Fibroblast of villous mesenchyme (primary cell): ENCODE measurements at regions not wholly inside any gene's neighbourhood (a gene's known extent, or its start where the extent isn't known, plus 50 kb on each side); places are given as distances from the start of the nearest gene placed in this dataset.

Experiments
- DNase-seq: peaks from one replicate; pipeline ENCODE4 v3.0.0-alpha.2; 2010; ENCODE audit warnings: low read depth
- H3K4me3 ChIP-seq: 2 replicates; pipeline ENCODE4 v1.5.1; 2011; ENCODE audit warnings: low read depth, mild to moderate bottlenecking, low read length
- TF ChIP-seq, protein P1 (sequence below): IDR thresholded peaks from 2 replicates; pipeline ENCODE4 v1.5.1; 2012; ENCODE audit warnings: low read depth, mild to moderate bottlenecking, low read length; ENCODE audit not compliant: insufficient read depth

DNA sequence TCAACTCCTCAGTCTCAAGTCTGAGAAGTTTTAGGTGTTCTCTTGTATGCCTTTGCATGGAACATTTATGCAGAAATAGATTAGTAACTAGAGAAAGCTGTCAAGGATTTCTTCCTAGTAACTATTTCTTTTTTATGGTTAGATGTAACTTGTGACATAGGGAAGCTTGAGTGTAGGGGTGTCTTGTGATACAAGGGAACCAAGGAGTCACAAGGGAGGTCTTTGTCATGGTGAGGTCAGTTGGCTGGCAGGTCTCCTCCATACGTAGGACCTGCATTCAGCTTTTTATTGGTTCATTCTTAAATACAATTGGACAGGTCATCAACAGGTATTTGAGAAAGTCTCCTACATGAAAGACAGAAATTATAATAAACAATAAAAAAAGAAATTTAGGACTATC lies 394.0 kb upstream of the CCDC196 start:
- no peak for DNase-seq
- TF ChIP-seq, protein P1, sequence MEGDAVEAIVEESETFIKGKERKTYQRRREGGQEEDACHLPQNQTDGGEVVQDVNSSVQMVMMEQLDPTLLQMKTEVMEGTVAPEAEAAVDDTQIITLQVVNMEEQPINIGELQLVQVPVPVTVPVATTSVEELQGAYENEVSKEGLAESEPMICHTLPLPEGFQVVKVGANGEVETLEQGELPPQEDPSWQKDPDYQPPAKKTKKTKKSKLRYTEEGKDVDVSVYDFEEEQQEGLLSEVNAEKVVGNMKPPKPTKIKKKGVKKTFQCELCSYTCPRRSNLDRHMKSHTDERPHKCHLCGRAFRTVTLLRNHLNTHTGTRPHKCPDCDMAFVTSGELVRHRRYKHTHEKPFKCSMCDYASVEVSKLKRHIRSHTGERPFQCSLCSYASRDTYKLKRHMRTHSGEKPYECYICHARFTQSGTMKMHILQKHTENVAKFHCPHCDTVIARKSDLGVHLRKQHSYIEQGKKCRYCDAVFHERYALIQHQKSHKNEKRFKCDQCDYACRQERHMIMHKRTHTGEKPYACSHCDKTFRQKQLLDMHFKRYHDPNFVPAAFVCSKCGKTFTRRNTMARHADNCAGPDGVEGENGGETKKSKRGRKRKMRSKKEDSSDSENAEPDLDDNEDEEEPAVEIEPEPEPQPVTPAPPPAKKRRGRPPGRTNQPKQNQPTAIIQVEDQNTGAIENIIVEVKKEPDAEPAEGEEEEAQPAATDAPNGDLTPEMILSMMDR, result no peak
- H3K4me3 ChIP-seq, result no peak overlapping the region

DNA sequence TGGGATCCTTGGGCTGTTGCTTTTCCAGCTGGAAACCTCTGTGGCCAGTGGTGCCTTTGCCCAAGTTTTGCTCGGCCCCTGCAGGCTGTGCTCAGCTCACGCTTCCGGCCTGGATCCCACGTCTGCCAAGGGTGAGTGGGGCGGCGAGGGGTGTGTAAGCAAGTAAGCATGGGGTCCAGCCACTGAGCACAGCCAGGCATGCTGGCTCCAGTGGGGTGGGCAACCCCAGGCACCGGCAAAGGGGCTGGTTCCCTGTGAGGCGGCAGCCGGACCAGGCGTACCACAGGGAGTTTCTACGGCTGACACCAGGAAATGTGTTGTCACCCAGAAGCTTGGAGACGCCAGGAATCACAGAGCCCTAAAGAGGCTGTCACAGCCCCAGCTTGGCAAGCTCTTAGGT lies 393.4 kb upstream of the CCDC196 start:
- TF ChIP-seq, protein P1, result no peak
- no peak for DNase-seq
- no peak overlapping the region for H3K4me3 ChIP-seq

DNA sequence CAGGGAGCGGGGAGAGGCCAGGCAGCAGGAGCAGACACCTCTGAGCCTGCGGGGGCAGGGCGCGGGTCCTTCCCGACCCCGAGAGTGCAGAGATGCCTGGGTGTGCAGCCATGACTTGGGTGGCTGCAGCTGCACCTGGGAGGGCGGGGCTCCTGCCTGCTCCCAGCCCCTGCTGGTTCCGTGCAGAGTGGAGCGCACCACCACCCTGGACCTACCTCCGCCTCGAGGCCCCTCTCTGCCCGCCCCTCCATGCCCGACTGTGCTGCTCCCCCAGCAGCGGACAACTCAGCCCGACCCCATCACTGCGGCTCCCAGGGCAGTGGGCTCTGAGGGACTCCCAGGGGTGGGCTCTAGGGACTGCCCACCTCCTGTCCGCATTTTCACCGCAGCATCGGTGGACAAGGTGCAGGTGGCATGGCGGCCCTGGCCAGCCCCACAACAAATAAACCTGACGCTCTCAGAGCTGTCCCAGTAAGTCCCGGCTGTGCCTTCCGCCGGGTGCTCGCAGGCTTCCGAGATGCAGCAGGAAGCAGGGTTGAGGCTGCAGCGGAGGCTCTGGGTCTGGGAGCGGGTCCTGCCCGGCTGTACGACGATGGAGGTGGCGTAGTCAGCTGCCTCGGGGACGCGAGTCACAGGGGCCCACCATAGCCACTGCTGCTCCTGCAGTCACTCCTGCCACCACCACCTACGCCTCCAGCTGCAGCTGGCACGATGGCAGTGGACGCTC lies 392.0 kb upstream of the CCDC196 start:
- H3K4me3 ChIP-seq, result no peak overlapping the region
- no peak for DNase-seq
- TF ChIP-seq, protein P1, result no peak

DNA sequence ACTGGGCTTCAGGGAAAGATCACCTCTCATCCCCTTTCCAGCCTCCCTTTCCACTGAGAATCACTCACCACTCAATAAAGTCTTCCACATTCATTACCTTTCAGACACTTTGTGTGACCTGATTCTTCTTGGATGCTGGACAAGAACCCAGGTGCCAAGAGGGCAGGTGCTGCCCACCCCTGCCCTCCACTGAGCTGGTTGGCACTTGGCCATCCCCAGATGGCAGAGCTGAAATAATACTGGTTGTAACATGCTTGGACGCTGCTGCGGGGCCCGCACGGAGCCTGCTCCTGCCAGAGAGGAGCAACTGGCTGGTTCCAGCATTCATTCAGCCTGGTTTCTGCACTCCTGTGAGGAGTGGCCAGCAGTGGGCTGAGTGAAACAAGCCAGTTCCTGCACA lies 386.7 kb upstream of the CCDC196 start:
- DNase-seq, result no peak
- H3K4me3 ChIP-seq, result no peak overlapping the region
- TF ChIP-seq, protein P1, result no peak

DNA sequence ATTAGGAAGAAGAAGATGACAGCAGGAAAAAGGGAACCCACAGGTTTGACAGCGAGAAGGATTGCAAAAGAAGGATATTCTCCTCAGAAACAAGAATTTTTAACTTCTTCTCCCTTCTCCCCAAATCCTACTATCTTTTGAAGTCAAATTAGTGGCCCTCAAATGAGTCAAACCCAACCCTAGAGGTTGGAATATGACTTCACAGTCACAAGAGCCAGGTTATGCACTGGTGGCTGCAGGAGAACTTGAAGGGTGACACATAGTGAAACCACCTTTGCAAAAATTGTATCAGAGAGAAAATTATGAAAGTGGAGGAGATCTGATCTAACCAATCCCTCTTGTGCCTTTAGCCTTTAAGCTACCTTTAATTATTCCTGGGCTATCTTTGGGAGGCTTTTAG lies 386.2 kb upstream of the CCDC196 start:
- DNase-seq, result no peak
- H3K4me3 ChIP-seq, result no peak overlapping the region
- TF ChIP-seq, protein P1, result no peak

DNA sequence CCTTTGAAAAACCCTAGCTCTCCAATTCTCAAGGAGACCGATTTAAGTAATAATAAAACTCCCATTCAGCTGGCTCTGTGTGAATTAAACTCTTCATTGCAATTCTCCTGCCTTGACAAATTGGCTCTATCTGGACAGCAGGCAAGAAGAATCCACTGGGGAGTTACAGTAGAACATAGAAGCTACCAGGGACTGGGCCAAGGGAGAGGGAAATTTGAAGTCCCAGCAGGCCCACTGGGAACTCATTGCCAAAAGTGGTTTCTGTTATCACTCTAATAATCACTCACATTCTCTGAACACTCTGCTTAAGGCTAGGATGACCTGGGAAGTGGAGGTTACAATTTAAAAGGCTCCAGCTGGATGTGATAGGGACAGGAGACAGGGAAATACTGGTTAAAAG lies 384.5 kb upstream of the CCDC196 start:
- no peak overlapping the region for H3K4me3 ChIP-seq
- TF ChIP-seq, protein P1, result no peak
- no peak for DNase-seq

DNA sequence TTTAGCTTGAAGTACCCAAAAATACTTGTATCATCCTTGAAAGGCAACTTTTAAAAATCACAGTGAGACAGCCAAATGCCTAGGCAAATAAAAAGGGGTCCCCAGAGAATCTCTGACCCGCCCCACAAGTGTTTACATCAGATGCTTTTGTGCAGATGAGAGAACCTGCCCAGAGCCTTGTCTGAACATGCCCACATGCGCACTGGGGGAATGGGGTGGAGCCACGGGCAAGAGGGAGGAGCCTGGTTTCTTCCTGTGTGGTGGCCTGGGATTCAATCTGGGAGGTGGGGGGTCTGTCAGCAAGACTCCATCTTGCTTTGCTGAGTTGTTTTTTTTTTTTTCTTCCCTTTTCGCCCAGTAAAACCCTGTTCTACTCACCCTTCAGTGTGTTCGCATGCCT lies 381.7 kb upstream of the CCDC196 start:
- H3K4me3 ChIP-seq, result no peak overlapping the region
- TF ChIP-seq, protein P1, result no peak
- DNase-seq, result no peak
